ENCODE measurements at regions not wholly inside any gene's neighbourhood (a gene's known extent, or its start where the extent isn't known, plus 50 kb on each side); places are given as distances from the start of the nearest gene placed in this dataset.

GRCh38 chr7:142372727-142373126 lies 114.9 kb upstream of the PRSS58 start:
- Histone ChIP-seq H3K79me2 (ENCODE audit: low read length) (no peaks in the 10 kb centered on the region), H4K20me1 (ENCODE audit: insufficient read depth, low read depth, low read length) (no peaks in the 10 kb centered on the region), H3K9ac (ENCODE audit: low read length) (no peak overlapping the region), H3K4me3 (ENCODE audit: low read length) (no peak overlapping the region), H3K27me3 (ENCODE audit: low read length) (no peaks in the 10 kb centered on the region), H3K9me2 (replicated peaks; ENCODE audit: insufficient read depth, low read length) (no peaks in the 10 kb centered on the region), H3K27ac (ENCODE audit: low read length) (no peak overlapping the region), H3K4me1 (ENCODE audit: low read length) (no peaks in the 10 kb centered on the region), H3K36me3 (ENCODE audit: insufficient read depth, low read length) (no peaks in the 10 kb centered on the region), H3K4me2 (ENCODE audit: low read depth, low read length, poor library complexity, severe bottlenecking) (no peak overlapping the region), H2AFZ (ENCODE audit: low read length) (no peak overlapping the region), H3K9me3 (ENCODE audit: low read length) (no peaks in the 10 kb centered on the region)
- peak; percentile 16 for DNase-seq

GRCh38 chr7:142371586-142372377 lies 113.9 kb upstream of the PRSS58 start:
- no peak for DNase-seq
- H3K36me3 ChIP-seq (ENCODE audit: insufficient read depth, low read length) = no peaks in the 10 kb centered on the region
- H4K20me1 ChIP-seq (ENCODE audit: insufficient read depth, low read depth, low read length) = no peaks in the 10 kb centered on the region
- H3K4me3 ChIP-seq (ENCODE audit: low read length) = no peak overlapping the region
- no peaks in the 10 kb centered on the region for H3K79me2 ChIP-seq (ENCODE audit: low read length)
- no peak overlapping the region for H3K27ac ChIP-seq (ENCODE audit: low read length)
- no peaks in the 10 kb centered on the region for H3K27me3 ChIP-seq (ENCODE audit: low read length)
- no peaks in the 10 kb centered on the region for H3K4me1 ChIP-seq (ENCODE audit: low read length)
- no peak overlapping the region for H2AFZ ChIP-seq (ENCODE audit: low read length)
- no peak overlapping the region for H3K4me2 ChIP-seq (ENCODE audit: low read depth, low read length, poor library complexity, severe bottlenecking)
- H3K9me3 ChIP-seq (ENCODE audit: low read length) = no peaks in the 10 kb centered on the region
- H3K9ac ChIP-seq (ENCODE audit: low read length) = no peak overlapping the region
- H3K9me2 ChIP-seq (replicated peaks; ENCODE audit: insufficient read depth, low read length) = no peaks in the 10 kb centered on the region

- H3K27me3 ChIP-seq (ENCODE audit: low read length) = no peaks in the 10 kb centered on the region
- H3K9me3 ChIP-seq (ENCODE audit: low read length) = no peaks in the 10 kb centered on the region
- H3K9me2 ChIP-seq (replicated peaks; ENCODE audit: insufficient read depth, low read length) = no peaks in the 10 kb centered on the region
- no peaks in the 10 kb centered on the region for H4K20me1 ChIP-seq (ENCODE audit: insufficient read depth, low read depth, low read length)
- no peak overlapping the region for H2AFZ ChIP-seq (ENCODE audit: low read length)
- no peak overlapping the region for H3K4me3 ChIP-seq (ENCODE audit: low read length)
- H3K79me2 ChIP-seq (ENCODE audit: low read length) = no peaks in the 10 kb centered on the region
- H3K9ac ChIP-seq (ENCODE audit: low read length) = no peak overlapping the region
- no peaks in the 10 kb centered on the region for H3K36me3 ChIP-seq (ENCODE audit: insufficient read depth, low read length)
- no peaks in the 10 kb centered on the region for H3K4me1 ChIP-seq (ENCODE audit: low read length)
- H3K4me2 ChIP-seq (ENCODE audit: low read depth, low read length, poor library complexity, severe bottlenecking) = no peak overlapping the region
- no peak overlapping the region for H3K27ac ChIP-seq (ENCODE audit: low read length)
- no peak for DNase-seq
These were observed 107.6 kb upstream of the PRSS58 start for GRCh38 chr7:142365410-142365842.

- H3K4me2 ChIP-seq (ENCODE audit: low read depth, low read length, poor library complexity, severe bottlenecking) = no peak overlapping the region
- no peak overlapping the region for H3K4me3 ChIP-seq (ENCODE audit: low read length)
These were observed 106.7 kb upstream of the PRSS58 start for GRCh38 chr7:142364551-142364950.

GRCh38 chr7:142362349-142362748 lies 104.5 kb upstream of the PRSS58 start:
- H3K4me2 ChIP-seq (ENCODE audit: low read depth, low read length, poor library complexity, severe bottlenecking) = no peak overlapping the region
- no peaks in the 10 kb centered on the region for H3K36me3 ChIP-seq (ENCODE audit: insufficient read depth, low read length)
- no peak overlapping the region for H3K9ac ChIP-seq (ENCODE audit: low read length)
- H3K9me3 ChIP-seq (ENCODE audit: low read length) = no peaks in the 10 kb centered on the region
- H3K4me3 ChIP-seq (ENCODE audit: low read length) = no peak overlapping the region
- no peak for DNase-seq
- H3K27me3 ChIP-seq (ENCODE audit: low read length) = no peaks in the 10 kb centered on the region
- H3K79me2 ChIP-seq (ENCODE audit: low read length) = no peaks in the 10 kb centered on the region
- no peaks in the 10 kb centered on the region for H4K20me1 ChIP-seq (ENCODE audit: insufficient read depth, low read depth, low read length)
- no peak overlapping the region for H3K27ac ChIP-seq (ENCODE audit: low read length)
- no peaks in the 10 kb centered on the region for H3K9me2 ChIP-seq (replicated peaks; ENCODE audit: insufficient read depth, low read length)
- H3K4me1 ChIP-seq (ENCODE audit: low read length) = no peaks in the 10 kb centered on the region
- H2AFZ ChIP-seq (ENCODE audit: low read length) = no peak overlapping the region

More at GRCh38 chr7:142364551-142364950, 106.7 kb upstream of the PRSS58 start:
- no peak overlapping the region for H3K27ac ChIP-seq (ENCODE audit: low read length)
- no peak for DNase-seq
- no peak overlapping the region for H3K9ac ChIP-seq (ENCODE audit: low read length)
- H3K9me2 ChIP-seq (replicated peaks; ENCODE audit: insufficient read depth, low read length) = no peaks in the 10 kb centered on the region
- H4K20me1 ChIP-seq (ENCODE audit: insufficient read depth, low read depth, low read length) = no peaks in the 10 kb centered on the region
- H3K27me3 ChIP-seq (ENCODE audit: low read length) = no peaks in the 10 kb centered on the region
- no peak overlapping the region for H2AFZ ChIP-seq (ENCODE audit: low read length)
- H3K36me3 ChIP-seq (ENCODE audit: insufficient read depth, low read length) = no peaks in the 10 kb centered on the region
- no peaks in the 10 kb centered on the region for H3K4me1 ChIP-seq (ENCODE audit: low read length)
- H3K79me2 ChIP-seq (ENCODE audit: low read length) = no peaks in the 10 kb centered on the region
- H3K9me3 ChIP-seq (ENCODE audit: low read length) = no peaks in the 10 kb centered on the region

GRCh38 chr7:142359694-142360279 lies 101.9 kb upstream of the PRSS58 start:
- H3K36me3 ChIP-seq (ENCODE audit: insufficient read depth, low read length) = no peaks in the 10 kb centered on the region

GRCh38 chr7:142357953-142358520 lies 100.2 kb upstream of the PRSS58 start:
- Histone ChIP-seq H3K79me2 (ENCODE audit: low read length) (no peaks in the 10 kb centered on the region), H3K9ac (ENCODE audit: low read length) (no peak overlapping the region), H3K4me1 (ENCODE audit: low read length) (no peaks in the 10 kb centered on the region), H3K4me2 (ENCODE audit: low read depth, low read length, poor library complexity, severe bottlenecking) (peak overlapping the region; percentile 43), H3K27me3 (ENCODE audit: low read length) (no peaks in the 10 kb centered on the region), H2AFZ (ENCODE audit: low read length) (no peak overlapping the region), H3K9me3 (ENCODE audit: low read length) (no peaks in the 10 kb centered on the region), H3K4me3 (ENCODE audit: low read length) (no peak overlapping the region), H3K9me2 (replicated peaks; ENCODE audit: insufficient read depth, low read length) (no peaks in the 10 kb centered on the region), H3K36me3 (ENCODE audit: insufficient read depth, low read length) (no peaks in the 10 kb centered on the region), H3K27ac (ENCODE audit: low read length) (no peak overlapping the region), H4K20me1 (ENCODE audit: insufficient read depth, low read depth, low read length) (no peaks in the 10 kb centered on the region)
- DNase-seq = peak; percentile 80

More at GRCh38 chr7:142359694-142360279, 101.9 kb upstream of the PRSS58 start:
- no peak overlapping the region for H3K27ac ChIP-seq (ENCODE audit: low read length)
- H2AFZ ChIP-seq (ENCODE audit: low read length) = no peak overlapping the region
- H3K9ac ChIP-seq (ENCODE audit: low read length) = no peak overlapping the region
- no peak for DNase-seq
- H3K79me2 ChIP-seq (ENCODE audit: low read length) = no peaks in the 10 kb centered on the region
- H3K27me3 ChIP-seq (ENCODE audit: low read length) = no peaks in the 10 kb centered on the region
- H3K4me3 ChIP-seq (ENCODE audit: low read length) = no peak overlapping the region
- no peaks in the 10 kb centered on the region for H3K9me3 ChIP-seq (ENCODE audit: low read length)
- H4K20me1 ChIP-seq (ENCODE audit: insufficient read depth, low read depth, low read length) = no peaks in the 10 kb centered on the region
- no peak overlapping the region for H3K4me2 ChIP-seq (ENCODE audit: low read depth, low read length, poor library complexity, severe bottlenecking)
- no peaks in the 10 kb centered on the region for H3K9me2 ChIP-seq (replicated peaks; ENCODE audit: insufficient read depth, low read length)
- H3K4me1 ChIP-seq (ENCODE audit: low read length) = no peaks in the 10 kb centered on the region

- Histone ChIP-seq H3K9ac (ENCODE audit: low read length) (no peak overlapping the region), H3K9me3 (ENCODE audit: low read length) (no peaks in the 10 kb centered on the region), H4K20me1 (ENCODE audit: insufficient read depth, low read depth, low read length) (no peaks in the 10 kb centered on the region), H3K4me3 (ENCODE audit: low read length) (no peak overlapping the region), H3K4me1 (ENCODE audit: low read length) (no peaks in the 10 kb centered on the region), H3K27me3 (ENCODE audit: low read length) (no peaks in the 10 kb centered on the region), H2AFZ (ENCODE audit: low read length) (no peak overlapping the region), H3K36me3 (ENCODE audit: insufficient read depth, low read length) (no peaks in the 10 kb centered on the region), H3K4me2 (ENCODE audit: low read depth, low read length, poor library complexity, severe bottlenecking) (no peak overlapping the region), H3K27ac (ENCODE audit: low read length) (no peak overlapping the region), H3K79me2 (ENCODE audit: low read length) (no peaks in the 10 kb centered on the region), H3K9me2 (replicated peaks; ENCODE audit: insufficient read depth, low read length) (no peaks in the 10 kb centered on the region)
- DNase-seq = no peak
These were observed 98.3 kb upstream of the PRSS58 start for GRCh38 chr7:142356166-142356565.

Measured in Karpas-422 (cell line).